K562 (cell line): ENCODE measurements at regions not wholly inside any gene's neighbourhood (a gene's known extent, or its start where the extent isn't known, plus 50 kb on each side); places are given as distances from the start of the nearest gene placed in this dataset.

Source experiments
- ATAC-seq: fragments of 200-7000 bp; cut with Tn5 transposase; 3 replicates; pipeline ENCODE4 v1.9.1; 2020; ENCODE audit warnings: moderate library complexity
- BruUV-seq: library from RNA; stranded (reverse); fragments of 400-500 nt; replicated peaks from 2 replicates; lab custom pipeline; 2021; lab: Mats Ljungman, UMichigan
- CTCF ChIA-PET: fragments of 300-600 bp; formaldehyde crosslinking; extraction: SDS; loops from one replicate; lab custom pipeline; 2021; ENCODE audit warnings: low intra/inter-chr PET ratio; lab: Yijun Ruan, JAX
- POLR2A ChIA-PET: fragments of 300-600, 350-650 bp; sonication (Branson Sonifier 250); formaldehyde crosslinking; extraction: SDS; loops from one replicate; lab custom pipeline; 2021; ENCODE audit warnings: antibody characterized with exemption, inconsistent platforms; lab: Yijun Ruan, JAX
- DNase-seq, 4 experiments: peaks; one replicate each; pipeline versions ENCODE4 v3.0.0 to v3.0.0-alpha.2; 2011 to 2018; ENCODE audit warnings: low spot score in 3 of 4, mixed read lengths in 3 of 4; ENCODE audit errors: extremely low read depth in 1 of 4
- FAIRE-seq: peaks from 2 replicates; lab custom pipeline; 2011; peaks lifted over from hg19 to GRCh38; lab: Jason Lieb, UNC
- H2AFZ ChIP-seq: 2 replicates; pipeline ENCODE4 v1.6.0; 2011; ENCODE audit warnings: low read depth, low read length, control low read depth, inconsistent platforms
- H3K27ac ChIP-seq: fragments of 200-600 bp; 3 replicates; pipeline ENCODE4 v1.8.0; 2011; ENCODE audit warnings: low read depth, mild to moderate bottlenecking, control low read depth, inconsistent platforms, low read length, moderate library complexity, mixed read lengths; ENCODE audit errors: extremely low read depth
- H3K27me3 ChIP-seq, 2 experiments: fragments of 300-600 bp in 1 of 2; 2 replicates in 1 of 2; 3 replicates in 1 of 2; pipeline versions ENCODE4 v1.6.0 to v1.8.0; 2011; ENCODE audit warnings: inconsistent platforms in 2 of 2, low read length in 2 of 2, mild to moderate bottlenecking in 1 of 2, mixed read lengths in 1 of 2, moderate library complexity in 1 of 2; ENCODE audit not compliant: control insufficient read depth in 2 of 2, insufficient read depth in 2 of 2
- H3K36me3 ChIP-seq: fragments of 300-600 bp; 3 replicates; pipeline ENCODE4 v1.8.0; 2011; ENCODE audit warnings: mild to moderate bottlenecking, low read length, inconsistent platforms; ENCODE audit not compliant: control insufficient read depth, insufficient read depth
- H3K4me1 ChIP-seq, 2 experiments: fragments of 200-600 bp in 1 of 2; replicated peaks in 1 of 2; 2 replicates in 1 of 2; 3 replicates in 1 of 2; pipeline versions ENCODE4 v1.5.1 to v1.8.0; 2011; ENCODE audit warnings: inconsistent platforms in 2 of 2, low read length in 2 of 2, mild to moderate bottlenecking in 1 of 2, mixed read lengths in 1 of 2, moderate library complexity in 1 of 2; ENCODE audit not compliant: control insufficient read depth in 2 of 2, insufficient read depth in 2 of 2
- H3K4me2 ChIP-seq: 2 replicates; pipeline ENCODE4 v1.6.1; 2011; ENCODE audit warnings: low read length, control low read depth, inconsistent platforms, mixed read lengths; ENCODE audit not compliant: insufficient read depth
- H3K4me3 ChIP-seq: fragments of 200-600 bp; sonication (generic), shearing (Covaris generic); 2 replicates; pipeline ENCODE4 v1.5.1; 2016; ENCODE audit warnings: control low read depth, inconsistent platforms
- H3K79me2 ChIP-seq: fragments of 200-600 bp; 3 replicates; pipeline ENCODE4 v1.8.0; 2011; ENCODE audit warnings: low read length, inconsistent platforms; ENCODE audit not compliant: control insufficient read depth, insufficient read depth
- H3K9ac ChIP-seq, 2 experiments: 2 replicates each; pipeline versions ENCODE4 v1.6.0 to v1.6.1; 2011; ENCODE audit warnings: low read depth in 2 of 2, low read length in 2 of 2, control low read depth in 1 of 2, inconsistent platforms in 1 of 2, mild to moderate bottlenecking in 1 of 2, mixed read lengths in 1 of 2; ENCODE audit not compliant: insufficient read depth in 1 of 2
- H3K9me1 ChIP-seq: one replicate; pipeline ENCODE4 v1.6.0; 2011; ENCODE audit warnings: inconsistent platforms, mild to moderate bottlenecking, low read length, moderate library complexity; ENCODE audit not compliant: control insufficient read depth, insufficient read depth
- H3K9me3 ChIP-seq: replicated peaks from 2 replicates; pipeline ENCODE4 v1.5.1; 2011; ENCODE audit warnings: low read depth, low read length, inconsistent platforms; ENCODE audit not compliant: control insufficient read depth, insufficient read depth
- H4K20me1 ChIP-seq: replicated peaks from 2 replicates; pipeline ENCODE4 v1.6.1; 2011; ENCODE audit warnings: low read length, inconsistent platforms, mixed read lengths; ENCODE audit not compliant: control insufficient read depth, insufficient read depth
- HMG20A ChIP-seq: fragments of 450-650 bp; formaldehyde crosslinking; conservative IDR thresholded peaks from 2 replicates; pipeline ENCODE4 v1.4.0; 2020; ENCODE audit warnings: mild to moderate bottlenecking, mixed read lengths
- HNRNPUL1 ChIP-seq: fragments of 200-400 bp; formaldehyde crosslinking; IDR thresholded peaks from 2 replicates; pipeline ENCODE4 v1.6.1; 2017; ENCODE audit warnings: low read length
- KLF6 ChIP-seq: fragments of 250-450 bp; sonication (Bioruptor Pico); IDR thresholded peaks from 2 replicates; pipeline ENCODE4 v1.4.0; 2020; ENCODE audit warnings: mild to moderate bottlenecking, moderate library complexity, borderline replicate concordance
- MEIS2 ChIP-seq: fragments of 450-650 bp; IDR thresholded peaks from 2 replicates; pipeline ENCODE4 v1.6.1; 2014; ENCODE audit warnings: mild to moderate bottlenecking; ENCODE audit not compliant: partially characterized antibody
- SLC30A9 ChIP-seq: fragments of 250-450 bp; sonication (Bioruptor Pico); IDR thresholded peaks from 2 replicates; pipeline ENCODE4 v1.8.0; 2022; ENCODE audit warnings: mild to moderate bottlenecking, moderate library complexity
- ZNF316 ChIP-seq: fragments of 450-650 bp; IDR thresholded peaks from 2 replicates; pipeline ENCODE4 v1.6.1; 2016
- ZNF347 ChIP-seq: fragments of 450-650 bp; formaldehyde crosslinking; IDR thresholded peaks from 2 replicates; pipeline ENCODE4 v1.4.0; 2020; ENCODE audit warnings: low read depth, mild to moderate bottlenecking, moderate library complexity
- WGBS: fragments of 100-300 bp; shearing (Covaris generic); methylation state at CpG from one replicate; pipeline ENCODE4 v1.1.6; 2016; ENCODE audit warnings: low coverage, mixed read lengths; ENCODE audit not compliant: insufficient coverage; ENCODE audit errors: missing lambda C conversion rate; 5-methylcytosine and 5-hydroxymethylcytosine counted together
- in situ Hi-C: fragments of 300-500 bp; cut with MboI; formaldehyde crosslinking; loops from 4 replicates; pipeline ENCODE4 v1.15.0; 2018; ENCODE audit warnings: inconsistent platforms, mixed read lengths
- intact Hi-C: fragments of 100-400 bp; cut with micrococcal nuclease; formaldehyde crosslinking; loops from 2 replicates; pipeline ENCODE4 v1.14.2; 2022
- TF ChIP-seq, protein P1 (sequence below): sonication (generic); formaldehyde crosslinking; IDR thresholded peaks from 2 replicates; pipeline ENCODE4 v1.8.1; 2023; ENCODE audit warnings: mild to moderate bottlenecking, missing genetic modification reagents, moderate library complexity

DNA sequence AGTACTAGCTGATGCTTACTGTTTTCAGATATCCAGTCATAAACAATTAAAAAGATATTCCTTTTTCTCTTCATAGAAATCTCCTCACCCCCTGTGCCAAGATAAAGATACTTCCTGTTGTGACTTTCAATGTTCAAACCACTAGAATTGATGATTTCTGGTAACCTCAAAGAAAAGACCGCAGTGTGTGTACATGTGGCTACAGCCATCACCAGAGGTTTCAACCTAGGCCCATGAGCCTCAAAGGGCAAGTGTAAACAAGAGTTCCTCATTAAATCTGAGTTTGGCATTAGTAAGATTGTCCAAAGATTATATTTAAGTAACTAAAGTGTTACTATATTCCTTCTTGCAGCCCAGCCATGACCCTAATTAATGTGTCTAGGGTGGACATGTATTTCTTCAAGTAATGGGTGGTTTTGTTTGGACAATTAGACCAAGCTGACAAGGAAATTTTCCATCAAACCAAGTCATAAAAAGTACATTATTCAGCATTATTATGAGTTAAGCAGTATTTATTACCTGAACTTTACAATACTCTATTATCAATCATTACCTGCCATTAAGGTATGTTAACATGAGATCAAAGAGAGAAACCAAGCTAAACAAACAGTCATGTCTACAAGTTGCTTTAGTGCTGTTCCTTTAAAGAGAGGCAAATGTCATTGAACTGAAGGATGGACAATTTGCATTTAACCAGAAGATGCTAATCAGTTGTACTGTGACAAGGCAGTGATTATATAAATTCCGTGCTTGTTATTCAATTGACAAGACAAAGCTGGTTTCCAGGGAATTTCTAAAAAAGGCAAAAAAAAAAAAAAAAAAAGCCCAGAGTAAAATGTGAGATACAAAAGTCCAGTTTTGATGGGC is 382.7 kb downstream of the LNPK start:
- no peak for DNase-seq
- Histone ChIP-seq H3K9ac (no peak overlapping the region), H3K27me3 (no peaks in the 10 kb centered on the region), H3K79me2 (no peaks in the 10 kb centered on the region), H3K4me1 (no peaks in the 10 kb centered on the region), H2AFZ (no peak overlapping the region), H3K9me1 (no peaks in the 10 kb centered on the region), H3K4me2 (no peak overlapping the region), H3K27ac (no peak overlapping the region), H4K20me1 (no peaks in the 10 kb centered on the region), H3K9me3 (no peaks in the 10 kb centered on the region), H3K36me3 (no peaks in the 10 kb centered on the region), H3K4me3 (no peak overlapping the region)
- ChIA-PET CTCF (no interaction called here), POLR2A (no interaction called here)
- in situ Hi-C loops, result no loop called here
- WGBS, result 4% methylated on average over 2 of the region's 2 CpGs
- intact Hi-C loops, result no loop called here
- no peak for FAIRE-seq
- no peak for TF ChIP-seq KLF6 (CRISPR knock-in tag)
- TF ChIP-seq ZNF316, result 0 out of 2 replicates have a peak, but pooled peaks have one; percentile 18
- ATAC-seq, result no peak
- BruUV-seq, result no TSS peak

DNA sequence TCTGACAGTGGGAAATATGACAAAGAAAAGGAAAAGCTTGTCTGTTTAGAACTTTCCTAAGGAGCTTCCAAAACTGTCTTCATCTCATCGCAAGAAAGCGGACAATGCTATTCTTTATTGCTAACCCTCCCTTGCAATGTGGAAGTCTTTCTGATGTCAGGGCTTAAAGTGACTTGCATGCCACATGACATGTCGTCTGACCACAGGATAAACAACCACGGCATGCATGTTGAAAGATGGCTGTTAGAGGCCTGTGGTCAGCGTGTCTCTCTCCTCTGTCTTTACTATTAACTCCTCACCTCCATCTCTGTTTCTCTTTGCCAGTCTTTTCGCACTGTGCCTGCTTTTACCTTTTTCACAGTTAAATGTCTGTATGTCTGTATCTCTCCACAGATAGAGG is 389.8 kb downstream of the LNPK start:
- Histone ChIP-seq H3K36me3 (no peaks in the 10 kb centered on the region), H3K4me1 (no peaks in the 10 kb centered on the region), H3K4me2 (no peak overlapping the region), H4K20me1 (no peaks in the 10 kb centered on the region)
- FAIRE-seq, result no peak
- TF ChIP-seq HNRNPUL1, result no peak
- TF ChIP-seq ZNF347 (CRISPR knock-in tag), result no peak
- TF ChIP-seq SLC30A9 (CRISPR knock-in tag), result no peak
- no peak for TF ChIP-seq HMG20A (CRISPR knock-in tag)
- TF ChIP-seq MEIS2, result peak; percentile 40
- TF ChIP-seq, protein P1, sequence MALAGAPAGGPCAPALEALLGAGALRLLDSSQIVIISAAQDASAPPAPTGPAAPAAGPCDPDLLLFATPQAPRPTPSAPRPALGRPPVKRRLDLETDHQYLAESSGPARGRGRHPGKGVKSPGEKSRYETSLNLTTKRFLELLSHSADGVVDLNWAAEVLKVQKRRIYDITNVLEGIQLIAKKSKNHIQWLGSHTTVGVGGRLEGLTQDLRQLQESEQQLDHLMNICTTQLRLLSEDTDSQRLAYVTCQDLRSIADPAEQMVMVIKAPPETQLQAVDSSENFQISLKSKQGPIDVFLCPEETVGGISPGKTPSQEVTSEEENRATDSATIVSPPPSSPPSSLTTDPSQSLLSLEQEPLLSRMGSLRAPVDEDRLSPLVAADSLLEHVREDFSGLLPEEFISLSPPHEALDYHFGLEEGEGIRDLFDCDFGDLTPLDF, result no peak
- TF ChIP-seq, all 486 proteins: peak for 1
- Histone ChIP-seq H3K4me3 (no peak overlapping the region), H2AFZ (no peak overlapping the region), H3K27me3 (peaks cover 2 to 6% of the 10 kb centered on the region in 2 experiments; a peak in 2 of 5 replicates), H3K9ac (no peak overlapping the region), H3K9me1 (no peaks in the 10 kb centered on the region), H3K79me2 (no peaks in the 10 kb centered on the region), H3K27ac (no peak overlapping the region), H3K9me3 (no peaks in the 10 kb centered on the region)
- intact Hi-C loops (no loop called here), in situ Hi-C loops (no loop called here)
- CTCF ChIA-PET, result no interaction called here
- ATAC-seq (no peak), DNase-seq (no peak)
- POLR2A ChIA-PET, result interaction anchor here (0.9 kb wide), 1 partner anchor 9 kb away, joined by 3 read pairs; no protein-coding TSS in a partner anchor
- BruUV-seq, result no TSS peak
- WGBS, result 0% methylated on average over 6 of the region's 6 CpGs
